Mesenchymal stem cell (in vitro differentiated cells and primary cell): ENCODE measurements at regions not wholly inside any gene's neighbourhood (a gene's known extent, or its start where the extent isn't known, plus 50 kb on each side); places are given as distances from the start of the nearest gene placed in this dataset.
"Not testable (repeated sequence)": the region's sequence is repeated elsewhere in the genome, so short reads cannot be mapped to it uniquely, and the experiment has no call there.

ENCODE experiments used
- DNase-seq: peaks from one replicate; pipeline ENCODE4 v3.0.0-alpha.2; 2013
- H2AFZ ChIP-seq: one replicate; pipeline ENCODE4 v1.6.1; 2013; ENCODE audit warnings: low read depth, mild to moderate bottlenecking, control low read depth, inconsistent platforms, low read length, moderate library complexity
- H2AK5ac ChIP-seq: 2 replicates; pipeline ENCODE4 v1.6.1; 2013; ENCODE audit warnings: low read length, moderate library complexity, mild to moderate bottlenecking, inconsistent platforms; ENCODE audit not compliant: severe bottlenecking
- H2BK120ac ChIP-seq: one replicate; pipeline ENCODE4 v1.6.1; 2013; ENCODE audit warnings: low read depth, mild to moderate bottlenecking, inconsistent platforms, low read length, moderate library complexity
- H2BK12ac ChIP-seq, 2 experiments: one replicate each; pipeline ENCODE4 v1.6.1; 2013; ENCODE audit warnings: inconsistent platforms in 2 of 2, low read length in 2 of 2, mild to moderate bottlenecking in 2 of 2, moderate library complexity in 2 of 2, control low read depth in 1 of 2
- H2BK15ac ChIP-seq: one replicate; pipeline ENCODE4 v1.6.1; 2013; ENCODE audit warnings: mild to moderate bottlenecking, low read depth, inconsistent platforms; ENCODE audit not compliant: poor library complexity, severe bottlenecking
- H2BK5ac ChIP-seq: 2 replicates; pipeline ENCODE4 v1.6.1; 2013; ENCODE audit warnings: low read depth, mild to moderate bottlenecking, low read length, control low read depth, inconsistent platforms; ENCODE audit not compliant: poor library complexity, severe bottlenecking
- H3K14ac ChIP-seq, 2 experiments: one replicate each; pipeline ENCODE4 v1.6.1; 2013; ENCODE audit warnings: inconsistent platforms in 2 of 2, low read length in 2 of 2, control low read depth in 1 of 2, mild to moderate bottlenecking in 1 of 2, moderate library complexity in 1 of 2
- H3K18ac ChIP-seq, 2 experiments: one replicate each; pipeline ENCODE4 v1.6.1; 2013; ENCODE audit warnings: inconsistent platforms in 2 of 2, low read length in 2 of 2, control low read depth in 1 of 2, low read depth in 1 of 2, mild to moderate bottlenecking in 1 of 2
- H3K23ac ChIP-seq, 2 experiments: one replicate each; pipeline ENCODE4 v1.6.1; 2013; ENCODE audit warnings: inconsistent platforms in 2 of 2, low read length in 2 of 2, mild to moderate bottlenecking in 2 of 2, moderate library complexity in 2 of 2, control low read depth in 1 of 2
- H3K27ac ChIP-seq: 2 replicates; pipeline ENCODE4 v1.5.1; 2013; ENCODE audit warnings: mild to moderate bottlenecking, moderate library complexity, low read length, control low read depth, inconsistent platforms; ENCODE audit not compliant: poor library complexity, severe bottlenecking
- H3K27me3 ChIP-seq, 2 experiments: 2 replicates each; pipeline versions ENCODE4 v1.6.1 to v1.7.0; 2013; ENCODE audit warnings: low read length in 2 of 2, mild to moderate bottlenecking in 2 of 2, moderate library complexity in 2 of 2, control low read depth in 1 of 2, inconsistent platforms in 1 of 2; ENCODE audit not compliant: control insufficient read depth in 1 of 2, insufficient read depth in 1 of 2
- H3K36me3 ChIP-seq, 2 experiments: 2 replicates each; pipeline versions ENCODE4 v1.6.1 to v1.7.0; 2013; ENCODE audit warnings: low read length in 2 of 2, control low read depth in 1 of 2, inconsistent platforms in 1 of 2, low read depth in 1 of 2, mild to moderate bottlenecking in 1 of 2; ENCODE audit not compliant: insufficient read depth in 2 of 2, control insufficient read depth in 1 of 2
- H3K4ac ChIP-seq, 2 experiments: one replicate each; pipeline ENCODE4 v1.6.1; 2013; ENCODE audit warnings: inconsistent platforms in 2 of 2, low read length in 2 of 2, mild to moderate bottlenecking in 2 of 2, moderate library complexity in 2 of 2, control low read depth in 1 of 2, low read depth in 1 of 2
- H3K4me1 ChIP-seq: 2 replicates; pipeline ENCODE4 v1.6.1; 2013; ENCODE audit warnings: low read depth, low read length, control low read depth; ENCODE audit not compliant: control insufficient read depth, insufficient read depth
- H3K4me2 ChIP-seq: 2 replicates; pipeline ENCODE4 v1.6.1; 2013; ENCODE audit warnings: low read length, mild to moderate bottlenecking, inconsistent platforms; ENCODE audit not compliant: poor library complexity, severe bottlenecking
- H3K4me3 ChIP-seq, 2 experiments: 2 replicates each; pipeline versions ENCODE4 v1.5.1 to v1.7.0; 2013; ENCODE audit warnings: low read length in 2 of 2, mild to moderate bottlenecking in 2 of 2, control low read depth in 1 of 2, low read depth in 1 of 2; ENCODE audit not compliant: insufficient read depth in 1 of 2
- H3K79me1 ChIP-seq: replicated peaks from 2 replicates; pipeline ENCODE4 v1.6.1; 2013; ENCODE audit warnings: mild to moderate bottlenecking, control low read depth, low read length, inconsistent platforms; ENCODE audit not compliant: poor library complexity, severe bottlenecking
- H3K9ac ChIP-seq: 2 replicates; pipeline ENCODE4 v1.7.0; 2013; ENCODE audit warnings: mild to moderate bottlenecking, low read length, moderate library complexity
- H3K9me3 ChIP-seq: 2 replicates; pipeline ENCODE4 v1.7.0; 2013; ENCODE audit warnings: mild to moderate bottlenecking, low read length; ENCODE audit not compliant: control insufficient read depth
- H4K8ac ChIP-seq: one replicate; pipeline ENCODE4 v1.6.1; 2013; ENCODE audit warnings: inconsistent platforms, mild to moderate bottlenecking, low read length, moderate library complexity
- H4K91ac ChIP-seq: one replicate; pipeline ENCODE4 v1.6.1; 2013; ENCODE audit warnings: mild to moderate bottlenecking, low read length, inconsistent platforms
- WGBS: methylation state at CpG from one replicate; pipeline ENCODE4 v1.1.7; 2013; ENCODE audit warnings: mixed read lengths; 5-methylcytosine and 5-hydroxymethylcytosine counted together

- Histone ChIP-seq H2BK12ac (peak overlapping the region in 1 of 2 experiments; percentile 23), H3K18ac (no peak overlapping the region), H3K4ac (no peak overlapping the region), H3K27ac (no peak overlapping the region), H3K36me3 (no peaks in the 10 kb centered on the region), H3K9ac (no peak overlapping the region), H2BK5ac (no peak overlapping the region), H4K8ac (no peak overlapping the region), H4K91ac (no peak overlapping the region), H2AK5ac (no peak overlapping the region), H2AFZ (no peak overlapping the region), H3K4me3 (no peak overlapping the region), H2BK120ac (no peak overlapping the region), H3K23ac (no peak overlapping the region), H3K27me3 (peaks cover 10 to 29% of the 10 kb centered on the region in 2 experiments), H2BK15ac (no peak overlapping the region), H3K79me1 (no peaks in the 10 kb centered on the region), H3K9me3 (no peaks in the 10 kb centered on the region), H3K4me1 (no peaks in the 10 kb centered on the region), H3K4me2 (no peak overlapping the region), H3K14ac (peak overlapping the region in 1 of 2 experiments; percentile 50)
- DNase-seq = no peak
- 90% methylated on average over 6 of the region's 6 CpGs for WGBS
Observed at GRCh38 chr10:46217752-46218453, 68.9 kb upstream of the ANTXRL start.

- H3K9me3 ChIP-seq = no peaks in the 10 kb centered on the region
- no peak overlapping the region for H3K9ac ChIP-seq
- H3K27me3 ChIP-seq = peaks cover 10 to 29% of the 10 kb centered on the region in 2 experiments
- no peak overlapping the region for H3K27ac ChIP-seq
- H2BK120ac ChIP-seq = no peak overlapping the region
- H3K18ac ChIP-seq = no peak overlapping the region
- 27% methylated on average over 2 of the region's 2 CpGs for WGBS
- no peak overlapping the region for H3K4me3 ChIP-seq
- H4K91ac ChIP-seq = no peak overlapping the region
- H2AK5ac ChIP-seq = no peak overlapping the region
- DNase-seq = peak; percentile 26
- H2BK15ac ChIP-seq = no peak overlapping the region
- no peak overlapping the region for H2BK12ac ChIP-seq
- H3K4ac ChIP-seq = no peak overlapping the region
- H3K4me2 ChIP-seq = no peak overlapping the region
- H3K36me3 ChIP-seq = no peaks in the 10 kb centered on the region
- H3K4me1 ChIP-seq = no peaks in the 10 kb centered on the region
- H3K14ac ChIP-seq = no peak overlapping the region
- H3K79me1 ChIP-seq = no peaks in the 10 kb centered on the region
- no peak overlapping the region for H2AFZ ChIP-seq
- H2BK5ac ChIP-seq = no peak overlapping the region
- no peak overlapping the region for H3K23ac ChIP-seq
- H4K8ac ChIP-seq = no peak overlapping the region
Observed at GRCh38 chr10:46218921-46219320, 67.9 kb upstream of the ANTXRL start.

- not testable (repeated sequence) for H2AK5ac ChIP-seq
Observed at GRCh38 chr10:46219431-46219990, 67.3 kb upstream of the ANTXRL start.

GRCh38 chr10:46220187-46220586, 66.6 kb upstream of the ANTXRL start:
- no peaks in the 10 kb centered on the region for H3K9me3 ChIP-seq
- H4K91ac ChIP-seq = no peak overlapping the region
- no peak overlapping the region for H3K4me3 ChIP-seq
- peaks cover 11 to 31% of the 10 kb centered on the region in 2 experiments for H3K27me3 ChIP-seq
- H2AFZ ChIP-seq = no peak overlapping the region
- H2BK15ac ChIP-seq = no peak overlapping the region
- no peak overlapping the region for H2BK5ac ChIP-seq
- DNase-seq = no peak
- no peak overlapping the region for H3K14ac ChIP-seq
- no peak overlapping the region for H4K8ac ChIP-seq
- H2BK12ac ChIP-seq = peak overlapping the region in 1 of 2 experiments; percentile 23
- no peaks in the 10 kb centered on the region for H3K79me1 ChIP-seq
- peak overlapping the region in 1 of 2 experiments; percentile 35 for H3K18ac ChIP-seq
- H2AK5ac ChIP-seq = no peak overlapping the region
- no peak overlapping the region for H3K4me2 ChIP-seq
- no peak overlapping the region for H3K23ac ChIP-seq
- H3K27ac ChIP-seq = no peak overlapping the region
- H3K36me3 ChIP-seq = no peaks in the 10 kb centered on the region
- no peak overlapping the region for H3K4ac ChIP-seq
- H2BK120ac ChIP-seq = no peak overlapping the region
- WGBS = 91% methylated on average over 5 of the region's 5 CpGs
- H3K9ac ChIP-seq = no peak overlapping the region
- H3K4me1 ChIP-seq = no peaks in the 10 kb centered on the region

More at GRCh38 chr10:46219431-46219990, 67.3 kb upstream of the ANTXRL start:
- H3K9me3 ChIP-seq, H3K14ac ChIP-seq, H3K4me3 ChIP-seq, H3K4me2 ChIP-seq, H4K8ac ChIP-seq, H2AFZ ChIP-seq, H3K27ac ChIP-seq, H3K36me3 ChIP-seq, H3K23ac ChIP-seq, H3K18ac ChIP-seq, H3K9ac ChIP-seq, H4K91ac ChIP-seq, H2BK5ac ChIP-seq, H3K4ac ChIP-seq, H3K4me1 ChIP-seq, H2BK12ac ChIP-seq, H3K79me1 ChIP-seq, H2BK120ac ChIP-seq, DNase-seq: not testable (repeated sequence)
- H2BK15ac ChIP-seq = peak overlapping the region; percentile 3
- H3K27me3 ChIP-seq = peaks cover 10 to 29% of the 10 kb centered on the region in 2 experiments
- WGBS = 61% methylated on average over 5 of the region's 5 CpGs
